ENCODE measurements at regions not wholly inside any gene's neighbourhood (a gene's known extent, or its start where the extent isn't known, plus 50 kb on each side); places are given as distances from the start of the nearest gene placed in this dataset.
A peak's percentile ranks its signal among the peaks of the same experiment; 100 is the strongest.
"Not testable (repeated sequence)": the region's sequence is repeated elsewhere in the genome, so short reads cannot be mapped to it uniquely, and the experiment has no call there.

DNA sequence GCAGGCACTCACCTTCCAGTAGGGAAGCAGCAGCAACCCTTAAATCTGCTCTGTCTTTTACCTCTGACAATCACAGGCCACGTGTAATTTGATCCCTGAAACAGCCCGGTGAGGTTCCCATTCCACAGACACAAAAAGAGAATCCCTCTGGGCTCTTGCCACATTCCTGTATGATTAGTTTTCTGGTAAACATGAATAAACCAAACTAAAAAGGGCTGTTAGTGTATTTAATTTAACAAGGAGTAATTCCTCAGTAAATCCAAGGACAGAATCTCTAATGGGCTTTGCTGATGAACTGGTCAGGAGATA is 186.9 kb downstream of the FAM43A start:
- no peak overlapping the region for H3K4me3 ChIP-seq (ENCODE audit: low read depth, low read length)
- DNase-seq (ENCODE audit: low read depth) = peak; percentile 60
- TF ChIP-seq, protein P1, sequence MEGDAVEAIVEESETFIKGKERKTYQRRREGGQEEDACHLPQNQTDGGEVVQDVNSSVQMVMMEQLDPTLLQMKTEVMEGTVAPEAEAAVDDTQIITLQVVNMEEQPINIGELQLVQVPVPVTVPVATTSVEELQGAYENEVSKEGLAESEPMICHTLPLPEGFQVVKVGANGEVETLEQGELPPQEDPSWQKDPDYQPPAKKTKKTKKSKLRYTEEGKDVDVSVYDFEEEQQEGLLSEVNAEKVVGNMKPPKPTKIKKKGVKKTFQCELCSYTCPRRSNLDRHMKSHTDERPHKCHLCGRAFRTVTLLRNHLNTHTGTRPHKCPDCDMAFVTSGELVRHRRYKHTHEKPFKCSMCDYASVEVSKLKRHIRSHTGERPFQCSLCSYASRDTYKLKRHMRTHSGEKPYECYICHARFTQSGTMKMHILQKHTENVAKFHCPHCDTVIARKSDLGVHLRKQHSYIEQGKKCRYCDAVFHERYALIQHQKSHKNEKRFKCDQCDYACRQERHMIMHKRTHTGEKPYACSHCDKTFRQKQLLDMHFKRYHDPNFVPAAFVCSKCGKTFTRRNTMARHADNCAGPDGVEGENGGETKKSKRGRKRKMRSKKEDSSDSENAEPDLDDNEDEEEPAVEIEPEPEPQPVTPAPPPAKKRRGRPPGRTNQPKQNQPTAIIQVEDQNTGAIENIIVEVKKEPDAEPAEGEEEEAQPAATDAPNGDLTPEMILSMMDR (IDR thresholded peaks at IDR 0.05; ENCODE audit: control insufficient read depth, extremely low read depth, insufficient read depth) = no peak

DNA sequence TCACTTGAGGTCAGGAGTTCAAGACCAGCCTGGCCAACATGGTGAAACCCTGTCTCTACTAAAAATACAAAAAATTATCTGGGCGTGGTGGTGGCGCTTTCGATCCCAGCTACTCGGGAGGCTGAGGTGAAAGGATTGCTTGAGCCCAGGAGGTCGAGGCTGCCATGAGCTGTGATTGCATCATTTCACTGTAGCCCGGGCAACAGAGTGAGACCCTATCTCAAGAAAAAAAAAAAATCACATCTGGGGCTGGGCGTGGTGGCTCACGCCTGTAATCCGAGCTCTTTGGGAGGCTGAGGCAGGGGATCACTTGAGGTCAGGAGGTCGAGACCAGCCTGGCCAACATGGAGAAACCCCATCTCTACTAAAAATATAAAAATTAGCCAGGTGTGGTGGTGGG is 187.8 kb downstream of the FAM43A start:
- not testable (repeated sequence) for H3K4me3 ChIP-seq (ENCODE audit: low read depth, low read length); DNase-seq (ENCODE audit: low read depth)

DNA sequence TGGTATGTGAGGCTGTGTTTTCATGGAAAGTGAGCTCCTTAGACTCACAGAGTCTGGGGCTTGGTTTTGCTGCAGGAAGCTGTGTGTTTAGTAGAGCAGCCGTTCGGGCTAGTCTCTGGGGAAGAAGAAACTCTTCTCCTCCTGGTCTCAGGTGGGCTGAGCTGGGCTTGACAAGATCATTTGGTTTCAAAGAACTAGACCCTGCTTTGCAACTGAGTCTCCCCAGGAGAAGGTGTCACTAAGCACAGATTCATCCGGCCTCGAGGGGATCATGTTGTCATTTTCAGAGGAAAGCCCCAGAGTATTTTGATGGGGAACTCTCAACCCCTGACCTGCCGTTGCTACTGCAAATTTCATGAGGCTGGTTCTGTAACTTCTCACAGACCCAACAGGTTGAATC is 188.5 kb downstream of the FAM43A start:
- no peak for DNase-seq (ENCODE audit: low read depth)
- TF ChIP-seq, protein P1 (IDR thresholded peaks at IDR 0.05; ENCODE audit: control insufficient read depth, extremely low read depth, insufficient read depth) = no peak

DNA sequence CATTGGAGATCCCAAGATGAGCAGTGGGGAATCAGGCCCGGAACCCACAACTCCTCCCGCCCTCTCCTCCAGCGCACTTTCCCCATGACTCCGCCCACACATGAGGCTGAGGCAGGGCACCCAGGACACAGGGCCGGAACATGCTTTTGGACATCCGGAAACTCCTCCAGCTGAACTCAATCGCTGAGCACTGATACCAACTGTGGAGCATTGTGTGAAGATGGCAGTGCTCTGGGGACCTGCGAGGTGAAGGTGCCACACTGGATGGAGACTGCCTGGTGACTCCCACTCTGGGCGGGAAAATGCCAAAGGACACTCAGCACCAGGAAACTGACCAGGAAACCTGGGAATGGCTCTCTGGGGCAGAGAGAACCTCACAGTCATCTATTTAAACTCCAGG is 189.1 kb downstream of the FAM43A start:
- no peak overlapping the region for H3K4me3 ChIP-seq (ENCODE audit: low read depth, low read length)
- TF ChIP-seq, protein P1 (IDR thresholded peaks at IDR 0.05; ENCODE audit: control insufficient read depth, extremely low read depth, insufficient read depth) = no peak
- DNase-seq (ENCODE audit: low read depth) = no peak

More for the DNA sequence above, 188.5 kb downstream of the FAM43A start:
- no peak overlapping the region for H3K4me3 ChIP-seq (ENCODE audit: low read depth, low read length)

DNA sequence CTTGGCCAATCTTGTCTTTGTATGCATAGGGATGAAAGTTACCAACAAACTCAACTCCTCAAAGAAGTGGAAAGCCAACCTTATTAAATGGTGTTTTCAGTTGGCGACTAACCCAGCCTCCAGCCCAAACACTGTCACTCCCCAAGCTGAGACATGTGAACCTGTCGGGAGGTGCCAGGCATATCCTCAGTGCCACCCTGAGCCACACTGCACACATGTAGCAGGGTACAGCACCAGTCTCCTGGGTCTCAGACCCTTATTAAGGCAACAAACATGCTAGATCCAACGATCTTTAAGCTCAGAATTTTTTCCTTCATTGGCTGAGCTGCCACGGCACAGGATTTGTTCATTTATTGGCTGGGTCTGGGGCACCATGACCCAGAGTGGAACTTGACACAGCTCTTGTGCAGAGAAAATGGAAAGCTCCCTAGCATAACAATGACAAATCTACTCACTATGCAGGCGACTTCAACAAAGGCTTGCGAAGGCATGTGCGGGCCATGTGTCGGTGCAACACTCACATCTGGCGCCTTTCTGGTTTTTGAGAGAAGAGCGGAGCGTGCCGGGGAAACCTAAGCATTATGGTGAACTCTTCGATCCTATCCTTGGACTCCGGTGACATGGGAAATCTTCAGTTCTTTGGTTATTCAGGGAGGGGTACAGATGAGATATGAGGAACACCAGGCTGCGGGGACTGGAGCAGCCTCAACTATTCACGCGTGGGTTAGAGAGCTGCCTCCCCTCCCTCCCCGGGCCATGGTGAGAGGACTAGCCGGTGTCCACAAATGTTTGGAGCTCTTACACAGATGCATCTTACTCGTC is 190.1 kb downstream of the FAM43A start:
- no peak for DNase-seq (ENCODE audit: low read depth)
- TF ChIP-seq, protein P1 (IDR thresholded peaks at IDR 0.05; ENCODE audit: control insufficient read depth, extremely low read depth, insufficient read depth) = no peak
- H3K4me3 ChIP-seq (ENCODE audit: low read depth, low read length) = no peak overlapping the region

DNA sequence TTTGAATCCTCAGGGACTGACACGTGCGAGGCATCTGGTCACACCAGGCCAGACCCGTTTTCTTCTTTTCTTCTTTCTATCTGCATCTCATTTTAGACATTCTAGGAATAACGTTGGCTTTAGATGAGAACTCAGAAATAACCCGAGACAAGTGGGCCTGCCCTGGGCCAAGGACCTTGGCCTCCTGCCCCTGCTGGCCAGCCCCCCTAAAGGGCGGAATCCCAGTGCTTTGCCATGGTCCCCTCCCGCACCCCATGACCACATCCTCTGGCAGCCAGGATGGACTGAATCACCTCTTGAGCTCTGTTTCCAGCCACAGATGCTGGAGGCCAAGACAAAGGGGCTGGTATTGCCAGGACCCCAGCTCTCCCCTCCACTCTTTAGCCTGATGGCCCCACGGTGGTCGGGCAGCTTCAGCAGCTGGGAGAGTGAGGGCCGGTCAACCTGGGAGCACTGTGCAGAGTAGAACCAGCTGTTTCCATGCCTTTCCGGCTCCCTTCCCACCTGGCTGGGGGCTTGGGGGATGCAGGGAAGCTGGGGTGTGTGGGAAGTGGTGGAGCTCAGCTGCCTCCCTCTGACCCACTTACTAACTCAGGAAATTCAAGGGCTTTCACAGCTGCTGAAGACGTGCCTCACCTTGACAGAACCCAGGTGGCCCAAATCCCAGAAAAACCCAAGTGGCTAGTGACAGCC is 190.9 kb downstream of the FAM43A start:
- no peak for DNase-seq (ENCODE audit: low read depth)
- H3K4me3 ChIP-seq (ENCODE audit: low read depth, low read length) = no peak overlapping the region
- TF ChIP-seq, protein P1 (IDR thresholded peaks at IDR 0.05; ENCODE audit: control insufficient read depth, extremely low read depth, insufficient read depth) = no peak

DNA sequence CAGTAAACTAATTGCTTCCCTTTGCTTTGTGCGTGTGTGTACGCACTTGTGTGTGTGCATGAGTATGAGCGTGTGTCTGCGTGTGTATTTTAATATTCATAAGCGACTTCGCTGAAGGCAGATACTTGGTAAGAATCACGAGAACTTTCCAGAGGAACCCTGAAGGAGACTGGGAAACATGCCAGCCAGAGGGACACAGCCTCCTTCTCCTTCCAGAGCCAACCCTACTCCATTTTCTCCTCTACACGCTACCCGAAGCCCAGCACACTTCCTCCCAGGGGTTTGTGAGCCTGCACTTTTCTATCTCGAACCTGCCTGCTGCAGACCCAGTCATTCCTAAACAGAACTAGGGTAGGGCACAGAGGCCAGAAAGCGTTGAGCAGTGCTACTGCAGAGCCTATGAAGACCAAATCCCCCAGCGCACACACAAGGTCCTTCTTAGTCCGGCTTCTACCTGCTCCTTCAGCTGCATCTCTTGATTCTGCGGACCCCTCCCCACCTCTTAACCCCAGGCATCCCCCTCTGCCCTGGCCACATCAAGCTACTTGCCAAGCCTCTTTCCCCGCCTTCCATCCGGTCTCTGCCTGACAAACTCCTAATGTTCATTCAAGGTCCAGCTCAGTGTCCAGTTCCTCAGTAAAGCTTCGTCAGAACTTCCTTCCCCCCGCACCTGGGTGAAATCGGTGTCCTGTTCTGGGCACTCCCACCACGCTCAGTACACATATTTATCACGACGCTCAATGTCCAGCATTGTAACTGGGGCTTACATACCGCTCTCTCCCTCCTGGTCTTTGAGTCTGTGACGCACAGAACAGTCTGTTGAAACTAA is 191.8 kb downstream of the FAM43A start:
- H3K4me3 ChIP-seq (ENCODE audit: low read depth, low read length) = no peak overlapping the region
- TF ChIP-seq, protein P1 (IDR thresholded peaks at IDR 0.05; ENCODE audit: control insufficient read depth, extremely low read depth, insufficient read depth) = no peak
- DNase-seq (ENCODE audit: low read depth) = no peak

Data from LNCaP clone FGC (cell line).